ENCODE measurements at regions not wholly inside any gene's neighbourhood (a gene's known extent, or its start where the extent isn't known, plus 50 kb on each side); places are given as distances from the start of the nearest gene placed in this dataset.

GRCh38 chr2:16252251-16252650, 311.9 kb downstream of the MYCN start:
- DNase-seq (ENCODE audit: low spot score): no peak
- no peak for TF ChIP-seq CTCF (IDR thresholded peaks at IDR 0.05; ENCODE audit: unreplicated experiment)
- Mint-ChIP-seq H3K9me3 (ENCODE audit: unreplicated experiment) (no peaks in the 10 kb centered on the region), H3K4me3 (ENCODE audit: unreplicated experiment) (no peak overlapping the region), H3K27me3 (ENCODE audit: unreplicated experiment) (no peaks in the 10 kb centered on the region), H3K36me3 (ENCODE audit: low read depth, unreplicated experiment) (no peaks in the 10 kb centered on the region), H3K27ac (ENCODE audit: unreplicated experiment) (no peak overlapping the region), H3K4me1 (ENCODE audit: unreplicated experiment) (peaks cover 3% of the 10 kb centered on the region)

- Mint-ChIP-seq H3K4me1 (ENCODE audit: unreplicated experiment) (peaks cover 3% of the 10 kb centered on the region), H3K4me3 (ENCODE audit: unreplicated experiment) (no peak overlapping the region), H3K27me3 (ENCODE audit: unreplicated experiment) (no peaks in the 10 kb centered on the region), H3K36me3 (ENCODE audit: low read depth, unreplicated experiment) (no peaks in the 10 kb centered on the region), H3K27ac (ENCODE audit: unreplicated experiment) (no peak overlapping the region), H3K9me3 (ENCODE audit: unreplicated experiment) (no peaks in the 10 kb centered on the region)
- TF ChIP-seq CTCF (IDR thresholded peaks at IDR 0.05; ENCODE audit: unreplicated experiment): no peak
- no peak for DNase-seq (ENCODE audit: low spot score)
Measured at GRCh38 chr2:16251511-16252225, 311.3 kb downstream of the MYCN start.

- no peak for TF ChIP-seq CTCF (IDR thresholded peaks at IDR 0.05; ENCODE audit: unreplicated experiment)
- H3K4me1 Mint-ChIP-seq (ENCODE audit: unreplicated experiment): peaks cover 3% of the 10 kb centered on the region
- no peaks in the 10 kb centered on the region for H3K9me3 Mint-ChIP-seq (ENCODE audit: unreplicated experiment)
- no peaks in the 10 kb centered on the region for H3K27me3 Mint-ChIP-seq (ENCODE audit: unreplicated experiment)
- H3K27ac Mint-ChIP-seq (ENCODE audit: unreplicated experiment): no peak overlapping the region
- no peaks in the 10 kb centered on the region for H3K36me3 Mint-ChIP-seq (ENCODE audit: low read depth, unreplicated experiment)
- H3K4me3 Mint-ChIP-seq (ENCODE audit: unreplicated experiment): no peak overlapping the region
- no peak for DNase-seq (ENCODE audit: low spot score)
Measured at GRCh38 chr2:16250886-16251285, 310.5 kb downstream of the MYCN start.

GRCh38 chr2:16250466-16250865, 310.1 kb downstream of the MYCN start:
- H3K4me1 Mint-ChIP-seq (ENCODE audit: unreplicated experiment): peaks cover 3% of the 10 kb centered on the region
- H3K27me3 Mint-ChIP-seq (ENCODE audit: unreplicated experiment): peaks cover 1% of the 10 kb centered on the region
- no peak overlapping the region for H3K27ac Mint-ChIP-seq (ENCODE audit: unreplicated experiment)
- H3K9me3 Mint-ChIP-seq (ENCODE audit: unreplicated experiment): no peaks in the 10 kb centered on the region
- H3K4me3 Mint-ChIP-seq (ENCODE audit: unreplicated experiment): no peak overlapping the region
- DNase-seq (ENCODE audit: low spot score): no peak
- no peaks in the 10 kb centered on the region for H3K36me3 Mint-ChIP-seq (ENCODE audit: low read depth, unreplicated experiment)
- TF ChIP-seq CTCF (IDR thresholded peaks at IDR 0.05; ENCODE audit: unreplicated experiment): no peak

- no peaks in the 10 kb centered on the region for H3K9me3 Mint-ChIP-seq (ENCODE audit: unreplicated experiment)
- no peak overlapping the region for H3K4me3 Mint-ChIP-seq (ENCODE audit: unreplicated experiment)
- no peak for DNase-seq (ENCODE audit: low spot score)
- peaks cover 3% of the 10 kb centered on the region for H3K4me1 Mint-ChIP-seq (ENCODE audit: unreplicated experiment)
- no peak for TF ChIP-seq CTCF (IDR thresholded peaks at IDR 0.05; ENCODE audit: unreplicated experiment)
- peaks cover 3% of the 10 kb centered on the region for H3K27me3 Mint-ChIP-seq (ENCODE audit: unreplicated experiment)
- H3K27ac Mint-ChIP-seq (ENCODE audit: unreplicated experiment): no peak overlapping the region
- no peaks in the 10 kb centered on the region for H3K36me3 Mint-ChIP-seq (ENCODE audit: low read depth, unreplicated experiment)
Measured at GRCh38 chr2:16250056-16250425, 309.7 kb downstream of the MYCN start.

All from endothelial cell (in vitro differentiated cells).